ENCODE measurements at regions not wholly inside any gene's neighbourhood (a gene's known extent, or its start where the extent isn't known, plus 50 kb on each side); places are given as distances from the start of the nearest gene placed in this dataset.

- DNase-seq (ENCODE audit: low spot score): no peak
Observed at GRCh38 chr14:89603938-89604480, 187.0 kb upstream of the FOXN3 start.

GRCh38 chr14:89600950-89601826, 184.2 kb upstream of the FOXN3 start:
- DNase-seq (ENCODE audit: low spot score): no peak

- no peak for DNase-seq (ENCODE audit: low spot score)
Observed at GRCh38 chr14:89600029-89600428, 183.0 kb upstream of the FOXN3 start.

- no peak for DNase-seq (ENCODE audit: low spot score)
Observed at GRCh38 chr14:89598548-89599186, 181.6 kb upstream of the FOXN3 start.

GRCh38 chr14:89592961-89593360, 175.9 kb upstream of the FOXN3 start:
- DNase-seq (ENCODE audit: low spot score): no peak

- no peak for DNase-seq (ENCODE audit: low spot score)
Observed at GRCh38 chr14:89589400-89590118, 172.5 kb upstream of the FOXN3 start.

GRCh38 chr14:89588840-89589296, 171.8 kb upstream of the FOXN3 start:
- DNase-seq (ENCODE audit: low spot score): no peak

- no peak for DNase-seq (ENCODE audit: low spot score)
Observed at GRCh38 chr14:89588016-89588415, 171.0 kb upstream of the FOXN3 start.

GRCh38 chr14:89587136-89587420, 170.0 kb upstream of the FOXN3 start:
- DNase-seq (ENCODE audit: low spot score): no peak

- DNase-seq (ENCODE audit: low spot score): no peak
Observed at GRCh38 chr14:89586258-89587135, 169.5 kb upstream of the FOXN3 start.

- DNase-seq (ENCODE audit: low spot score): no peak
Observed at GRCh38 chr14:89578156-89578555, 161.1 kb upstream of the FOXN3 start.

- no peak for DNase-seq (ENCODE audit: low spot score)
Observed at GRCh38 chr14:89576960-89577359, 159.9 kb upstream of the FOXN3 start.

- DNase-seq (ENCODE audit: low spot score): no peak
Observed at GRCh38 chr14:89576145-89576927, 159.3 kb upstream of the FOXN3 start.

- no peak for DNase-seq (ENCODE audit: low spot score)
Observed at GRCh38 chr14:89575386-89576061, 158.5 kb upstream of the FOXN3 start.

GRCh38 chr14:89574420-89574819, 157.4 kb upstream of the FOXN3 start:
- DNase-seq (ENCODE audit: low spot score): no peak

- no peak for DNase-seq (ENCODE audit: low spot score)
Observed at GRCh38 chr14:89573399-89573657, 156.3 kb upstream of the FOXN3 start.

GRCh38 chr14:89572596-89573398, 155.8 kb upstream of the FOXN3 start:
- no peak for DNase-seq (ENCODE audit: low spot score)

- no peak for DNase-seq (ENCODE audit: low spot score)
Observed at GRCh38 chr14:89571491-89571890, 154.5 kb upstream of the FOXN3 start.

- no peak for DNase-seq (ENCODE audit: low spot score)
Observed at GRCh38 chr14:89566644-89567415, 149.8 kb upstream of the FOXN3 start.
